CD8-positive, alpha-beta memory T cell (primary cell): ENCODE measurements at regions not wholly inside any gene's neighbourhood (a gene's known extent, or its start where the extent isn't known, plus 50 kb on each side); places are given as distances from the start of the nearest gene placed in this dataset.

ENCODE experiments used
- CTCF ChIA-PET: fragments of 350-600 bp; sonication (Branson Sonifier 250); formaldehyde crosslinking; loops from one replicate; lab custom pipeline; 2021; ENCODE audit warnings: antibody characterized with exemption; lab: Charles Lee
- POLR2A ChIA-PET: fragments of 350-600 bp; sonication (Branson Sonifier 250); formaldehyde crosslinking; loops from one replicate; lab custom pipeline; 2021; ENCODE audit warnings: antibody characterized with exemption; lab: Charles Lee
- DNase-seq, 5 donors: peaks; one replicate each; pipeline versions ENCODE4 v3.0.0 to v3.0.0-alpha.2; 2020 to 2022; ENCODE audit warnings: mixed read lengths in 1 of 5
- H3K27ac ChIP-seq: one replicate; pipeline ENCODE4 v1.7.0; 2013; ENCODE audit warnings: low read depth, mild to moderate bottlenecking, low read length, moderate library complexity
- H3K27me3 ChIP-seq: 2 replicates; pipeline ENCODE4 v1.7.0; 2013; ENCODE audit warnings: low read length, mild to moderate bottlenecking; ENCODE audit not compliant: insufficient read depth, poor library complexity, severe bottlenecking
- H3K36me3 ChIP-seq: 2 replicates; pipeline ENCODE4 v1.7.0; 2013; ENCODE audit warnings: mild to moderate bottlenecking, low read length, moderate library complexity; ENCODE audit not compliant: insufficient read depth
- H3K4me1 ChIP-seq: 2 replicates; pipeline ENCODE4 v1.7.0; 2013; ENCODE audit warnings: mild to moderate bottlenecking, low read length, moderate library complexity; ENCODE audit not compliant: insufficient read depth
- H3K4me3 ChIP-seq: 2 replicates; pipeline ENCODE4 v1.7.0; 2013; ENCODE audit warnings: mild to moderate bottlenecking, low read length
- H3K9me3 ChIP-seq: 2 replicates; pipeline ENCODE4 v1.7.0; 2013; ENCODE audit warnings: mild to moderate bottlenecking, low read length
- H3K27ac Mint-ChIP-seq, 8 donors: one replicate each; pipeline ENCODE4 v1.8.0; 2020 to 2021; ENCODE audit warnings: mixed read lengths in 8 of 8, mild to moderate bottlenecking in 6 of 8, inconsistent platforms in 3 of 8, moderate library complexity in 3 of 8
- H3K27me3 Mint-ChIP-seq, 2 donors: one replicate each; pipeline ENCODE4 v1.8.0; 2020 to 2021; ENCODE audit warnings: mixed read lengths in 2 of 2, mild to moderate bottlenecking in 1 of 2, moderate library complexity in 1 of 2
- H3K36me3 Mint-ChIP-seq, 3 donors: one replicate each; pipeline ENCODE4 v1.8.0; 2020 to 2021; ENCODE audit warnings: mixed read lengths in 3 of 3, inconsistent platforms in 1 of 3, mild to moderate bottlenecking in 1 of 3
- H3K4me1 Mint-ChIP-seq, 3 donors: one replicate each; pipeline ENCODE4 v1.8.0; 2020 to 2021; ENCODE audit warnings: mixed read lengths in 3 of 3, inconsistent platforms in 1 of 3, mild to moderate bottlenecking in 1 of 3
- H3K4me3 Mint-ChIP-seq, 7 donors: one replicate each; pipeline ENCODE4 v1.8.0; 2020 to 2021; ENCODE audit warnings: mixed read lengths in 7 of 7, mild to moderate bottlenecking in 6 of 7, moderate library complexity in 4 of 7, inconsistent platforms in 2 of 7
- H3K9me3 Mint-ChIP-seq, 5 donors: one replicate each; pipeline ENCODE4 v1.8.0; 2020 to 2022; ENCODE audit warnings: mixed read lengths in 5 of 5, mild to moderate bottlenecking in 3 of 5, moderate library complexity in 2 of 5, inconsistent platforms in 1 of 5

DNA sequence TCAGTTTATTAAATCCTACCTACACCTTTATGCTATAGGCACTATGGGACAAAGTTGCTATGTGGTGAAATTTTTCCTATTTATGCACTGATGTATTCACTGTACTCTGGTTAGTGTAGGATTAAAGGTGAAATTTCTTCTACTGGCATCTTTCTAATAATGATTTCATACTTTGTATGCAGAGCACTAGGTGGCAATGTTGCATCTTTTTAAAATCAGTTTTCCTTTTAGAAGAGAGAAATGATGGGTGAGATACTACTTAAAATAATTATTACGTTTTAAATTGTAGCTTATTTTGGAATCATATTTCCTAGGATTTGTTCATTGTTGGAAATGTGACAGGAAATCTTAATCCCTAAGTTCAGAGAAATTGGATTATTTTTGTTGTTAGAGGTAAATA, 150.9 kb downstream of the CD8B2 start:
- no peaks in the 10 kb centered on the region for H3K36me3 Mint-ChIP-seq
- Histone ChIP-seq H3K4me3 (no peak overlapping the region), H3K4me1 (no peaks in the 10 kb centered on the region), H3K9me3 (no peaks in the 10 kb centered on the region), H3K36me3 (no peaks in the 10 kb centered on the region), H3K27me3 (no peaks in the 10 kb centered on the region), H3K27ac (no peak overlapping the region)
- H3K4me3 Mint-ChIP-seq, result no peak overlapping the region
- H3K27me3 Mint-ChIP-seq, result peaks cover 1 to 27% of the 10 kb centered on the region in 2 donors
- H3K9me3 Mint-ChIP-seq, result no peaks in the 10 kb centered on the region
- H3K27ac Mint-ChIP-seq, result no peak overlapping the region
- DNase-seq, result no peak
- ChIA-PET CTCF (no interaction called here), POLR2A (no interaction called here)
- H3K4me1 Mint-ChIP-seq, result no peaks in the 10 kb centered on the region

DNA sequence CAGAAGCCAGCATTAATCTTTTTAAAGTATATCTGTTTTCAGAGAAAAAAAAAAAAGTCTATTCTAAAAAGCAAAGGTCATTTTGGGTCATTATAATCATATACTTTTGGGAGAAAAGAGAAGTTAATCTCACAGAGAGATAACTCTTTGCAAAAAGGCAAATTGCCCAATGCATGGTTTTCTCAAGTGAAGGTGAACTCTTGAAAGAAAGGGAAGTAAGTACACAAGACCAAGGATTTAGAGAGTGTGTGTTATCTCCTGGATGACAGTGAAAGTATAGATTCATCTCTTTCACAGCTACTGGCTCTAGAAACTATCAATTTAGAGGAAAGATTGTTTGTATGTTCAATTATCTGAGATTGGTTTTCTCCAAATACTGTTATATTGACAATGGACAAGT, 151.4 kb downstream of the CD8B2 start:
- Histone ChIP-seq H3K9me3 (no peaks in the 10 kb centered on the region), H3K4me3 (no peak overlapping the region), H3K4me1 (no peaks in the 10 kb centered on the region), H3K27ac (no peak overlapping the region), H3K27me3 (no peaks in the 10 kb centered on the region), H3K36me3 (no peaks in the 10 kb centered on the region)
- Mint-ChIP-seq H3K9me3 (no peaks in the 10 kb centered on the region), H3K27ac (no peak overlapping the region), H3K27me3 (peaks cover 1 to 23% of the 10 kb centered on the region in 2 donors), H3K4me3 (no peak overlapping the region), H3K4me1 (no peaks in the 10 kb centered on the region), H3K36me3 (no peaks in the 10 kb centered on the region)
- POLR2A ChIA-PET, result no interaction called here
- CTCF ChIA-PET, result no interaction called here
- DNase-seq, result no peak

DNA sequence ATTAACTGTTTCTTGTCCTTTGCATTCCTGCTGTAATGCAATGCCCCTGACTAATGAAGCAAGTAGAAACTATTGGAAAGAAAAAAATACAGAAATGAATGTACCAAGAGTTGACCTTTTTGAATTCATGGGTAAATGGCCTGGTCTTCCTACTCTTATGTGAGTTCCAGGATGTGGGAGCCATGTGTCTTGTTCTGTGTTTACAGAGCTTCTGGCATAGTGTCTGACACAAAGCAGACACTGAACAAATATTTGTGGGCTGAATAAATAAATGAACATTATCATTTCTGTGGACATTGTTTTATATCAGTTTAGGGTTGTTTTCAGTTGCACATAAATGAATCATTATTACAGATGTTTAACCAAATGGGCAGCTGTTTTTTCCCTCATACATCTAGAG, 155.5 kb downstream of the CD8B2 start:
- POLR2A ChIA-PET, result no interaction called here
- Mint-ChIP-seq H3K27ac (no peak overlapping the region), H3K27me3 (peaks cover 3% of the 10 kb centered on the region in 2 donors)

DNA sequence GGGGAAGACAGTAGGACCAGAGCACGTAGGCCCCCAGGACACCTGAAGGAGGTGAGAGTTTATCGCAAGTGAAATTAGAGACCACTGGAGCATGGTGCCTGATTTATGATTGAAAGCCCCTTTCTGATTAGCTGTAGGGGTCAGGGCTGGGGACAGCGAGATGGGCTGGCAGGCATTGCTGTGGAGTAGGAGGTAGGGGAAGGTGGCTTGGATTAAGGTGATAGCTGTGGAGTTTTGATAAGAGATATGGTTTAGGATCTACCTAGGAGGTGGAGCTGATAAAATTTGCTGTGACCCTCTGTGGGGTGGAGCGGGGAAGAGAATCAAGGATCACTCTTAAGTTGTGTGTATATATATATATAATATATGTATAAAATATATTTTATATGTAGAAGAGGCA, 157.5 kb downstream of the CD8B2 start:
- no peak for DNase-seq
- ChIA-PET CTCF (no interaction called here), POLR2A (no interaction called here)
- Mint-ChIP-seq H3K36me3 (no peaks in the 10 kb centered on the region), H3K27me3 (peaks cover 3 to 16% of the 10 kb centered on the region in 2 donors), H3K4me1 (no peaks in the 10 kb centered on the region), H3K9me3 (no peaks in the 10 kb centered on the region), H3K27ac (peak overlapping the region in 1 of 8 donors; percentile 5), H3K4me3 (no peak overlapping the region)
- Histone ChIP-seq H3K9me3 (no peaks in the 10 kb centered on the region), H3K27ac (no peak overlapping the region), H3K27me3 (no peaks in the 10 kb centered on the region), H3K4me3 (no peak overlapping the region), H3K36me3 (no peaks in the 10 kb centered on the region), H3K4me1 (no peaks in the 10 kb centered on the region)

More for the DNA sequence above, 155.5 kb downstream of the CD8B2 start:
- Mint-ChIP-seq H3K4me3 (no peak overlapping the region), H3K9me3 (no peaks in the 10 kb centered on the region), H3K4me1 (no peaks in the 10 kb centered on the region), H3K36me3 (no peaks in the 10 kb centered on the region)
- no peak overlapping the region for H3K27ac ChIP-seq
- no peaks in the 10 kb centered on the region for H3K27me3 ChIP-seq
- no peak overlapping the region for H3K4me3 ChIP-seq
- CTCF ChIA-PET, result no interaction called here
- H3K36me3 ChIP-seq, result no peaks in the 10 kb centered on the region
- no peak for DNase-seq
- H3K4me1 ChIP-seq, result no peaks in the 10 kb centered on the region
- no peaks in the 10 kb centered on the region for H3K9me3 ChIP-seq

DNA sequence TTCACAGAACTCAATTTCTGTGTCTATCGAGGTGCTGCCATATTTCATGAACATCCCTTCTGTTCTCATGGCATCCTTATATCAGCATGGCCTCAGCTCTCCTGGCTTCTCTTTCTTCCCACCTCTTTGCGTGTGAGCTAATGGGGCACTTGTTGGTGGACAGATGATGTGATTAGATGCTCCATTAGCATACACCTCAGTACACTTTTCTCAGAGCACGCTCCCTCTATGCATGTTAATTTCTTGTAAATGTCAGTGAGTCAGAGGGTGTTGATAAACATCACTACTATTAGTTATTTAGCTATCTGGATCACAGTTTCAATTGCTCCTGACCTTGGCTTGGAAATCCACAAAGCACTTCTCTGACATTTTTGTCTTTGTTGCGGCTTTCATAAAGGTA, 159.4 kb downstream of the CD8B2 start:
- Histone ChIP-seq H3K4me3 (no peak overlapping the region), H3K9me3 (no peaks in the 10 kb centered on the region), H3K4me1 (no peaks in the 10 kb centered on the region), H3K36me3 (no peaks in the 10 kb centered on the region), H3K27me3 (no peaks in the 10 kb centered on the region), H3K27ac (no peak overlapping the region)
- Mint-ChIP-seq H3K9me3 (no peaks in the 10 kb centered on the region), H3K27me3 (peaks cover 4 to 33% of the 10 kb centered on the region in 2 donors), H3K36me3 (no peaks in the 10 kb centered on the region), H3K4me3 (no peak overlapping the region), H3K27ac (no peak overlapping the region), H3K4me1 (no peaks in the 10 kb centered on the region)
- CTCF ChIA-PET, result no interaction called here
- no peak for DNase-seq
- POLR2A ChIA-PET, result no interaction called here

DNA sequence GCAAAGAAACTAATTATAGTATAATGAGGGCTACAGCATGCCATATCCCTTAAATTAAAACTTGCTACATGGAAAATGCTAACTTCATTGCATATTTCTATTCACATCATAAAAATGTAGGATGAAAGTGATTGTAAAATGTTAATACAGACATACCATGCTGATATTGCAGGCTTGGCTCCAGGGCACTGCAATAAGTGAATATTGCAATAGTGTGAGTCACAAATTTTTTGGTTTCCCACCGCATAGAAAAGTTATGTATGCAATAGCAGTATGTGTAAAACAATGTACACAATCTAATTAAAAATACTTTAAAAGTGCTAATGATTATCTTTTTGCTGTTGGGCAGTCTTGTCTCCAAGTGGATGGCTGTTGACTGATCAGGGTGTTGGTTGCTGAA, 162.1 kb downstream of the CD8B2 start:
- H3K9me3 Mint-ChIP-seq, result no peaks in the 10 kb centered on the region
- peaks cover 6 to 45% of the 10 kb centered on the region in 2 donors for H3K27me3 Mint-ChIP-seq
- Histone ChIP-seq H3K27ac (no peak overlapping the region), H3K4me1 (no peaks in the 10 kb centered on the region), H3K4me3 (no peak overlapping the region), H3K27me3 (no peaks in the 10 kb centered on the region), H3K36me3 (no peaks in the 10 kb centered on the region), H3K9me3 (no peaks in the 10 kb centered on the region)
- peaks cover 0 to 2% (median 0%) of the 10 kb centered on the region in 3 donors for H3K36me3 Mint-ChIP-seq
- no peak overlapping the region for H3K27ac Mint-ChIP-seq
- no peak for DNase-seq
- POLR2A ChIA-PET, result no interaction called here
- H3K4me3 Mint-ChIP-seq, result no peak overlapping the region
- CTCF ChIA-PET, result no interaction called here
- H3K4me1 Mint-ChIP-seq, result no peaks in the 10 kb centered on the region

DNA sequence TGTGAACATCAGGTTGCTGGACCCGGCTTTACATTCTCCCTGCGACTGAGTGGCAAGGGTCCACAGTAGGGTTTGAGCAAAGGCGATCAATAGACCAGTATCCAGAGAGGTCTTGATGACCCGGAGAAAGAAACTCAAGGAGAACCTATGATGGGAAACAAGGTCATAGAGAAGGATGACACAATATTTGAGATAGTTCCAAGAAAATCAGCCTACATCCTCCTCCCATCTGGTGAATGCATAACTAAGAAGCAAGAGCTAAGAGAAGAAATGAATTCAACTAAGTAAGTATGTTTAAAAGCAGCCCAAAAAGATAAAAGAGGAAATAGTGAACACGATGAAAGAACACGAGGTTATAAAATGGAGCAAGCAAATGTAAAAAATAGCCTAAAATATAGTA, 166.3 kb downstream of the CD8B2 start:
- no peaks in the 10 kb centered on the region for H3K27me3 ChIP-seq
- no peaks in the 10 kb centered on the region for H3K4me1 Mint-ChIP-seq
- H3K4me1 ChIP-seq, result no peaks in the 10 kb centered on the region
- no peak overlapping the region for H3K27ac ChIP-seq
- no peak overlapping the region for H3K4me3 Mint-ChIP-seq
- no peaks in the 10 kb centered on the region for H3K9me3 ChIP-seq
- H3K27me3 Mint-ChIP-seq, result peaks cover 4 to 34% of the 10 kb centered on the region in 2 donors
- H3K36me3 ChIP-seq, result no peaks in the 10 kb centered on the region
- H3K4me3 ChIP-seq, result no peak overlapping the region
- peaks cover 0 to 2% (median 0%) of the 10 kb centered on the region in 3 donors for H3K36me3 Mint-ChIP-seq
- H3K27ac Mint-ChIP-seq, result no peak overlapping the region
- ChIA-PET CTCF (no interaction called here), POLR2A (no interaction called here)
- H3K9me3 Mint-ChIP-seq, result peaks cover 0 to 15% (median 4%) of the 10 kb centered on the region in 5 donors
- no peak for DNase-seq

DNA sequence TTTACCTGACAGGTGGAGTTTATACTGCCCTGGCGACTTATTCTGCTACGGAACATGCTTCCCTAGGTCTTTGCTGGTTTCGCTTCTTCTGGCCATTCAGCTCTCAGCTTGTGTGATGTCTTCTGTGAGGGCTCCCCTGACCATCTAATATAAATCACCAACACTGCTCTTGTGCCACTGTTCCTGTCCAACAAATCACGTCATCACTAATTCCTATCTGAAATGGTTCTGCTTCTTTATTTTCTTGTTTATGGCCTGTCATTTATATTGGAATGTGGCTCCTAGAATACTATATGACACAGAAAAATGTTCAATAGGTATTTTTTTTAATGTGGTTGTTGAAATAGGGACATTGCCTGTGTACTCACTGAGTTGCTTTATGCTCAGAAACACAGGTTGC, 171.5 kb downstream of the CD8B2 start:
- H3K36me3 ChIP-seq, result no peaks in the 10 kb centered on the region
- H3K4me3 Mint-ChIP-seq, result no peak overlapping the region
- no peaks in the 10 kb centered on the region for H3K4me1 ChIP-seq
- H3K4me1 Mint-ChIP-seq, result no peaks in the 10 kb centered on the region
- CTCF ChIA-PET, result no interaction called here
- H3K27me3 Mint-ChIP-seq, result peaks cover under 1 to 5% of the 10 kb centered on the region in 2 donors
- no peaks in the 10 kb centered on the region for H3K9me3 ChIP-seq
- peaks cover 3 to 15% (median 9%) of the 10 kb centered on the region in 5 donors for H3K9me3 Mint-ChIP-seq
- no peaks in the 10 kb centered on the region for H3K27me3 ChIP-seq
- H3K27ac Mint-ChIP-seq, result no peak overlapping the region
- H3K4me3 ChIP-seq, result no peak overlapping the region
- H3K36me3 Mint-ChIP-seq, result no peaks in the 10 kb centered on the region
- DNase-seq, result no peak
- H3K27ac ChIP-seq, result no peak overlapping the region
- POLR2A ChIA-PET, result no interaction called here

DNA sequence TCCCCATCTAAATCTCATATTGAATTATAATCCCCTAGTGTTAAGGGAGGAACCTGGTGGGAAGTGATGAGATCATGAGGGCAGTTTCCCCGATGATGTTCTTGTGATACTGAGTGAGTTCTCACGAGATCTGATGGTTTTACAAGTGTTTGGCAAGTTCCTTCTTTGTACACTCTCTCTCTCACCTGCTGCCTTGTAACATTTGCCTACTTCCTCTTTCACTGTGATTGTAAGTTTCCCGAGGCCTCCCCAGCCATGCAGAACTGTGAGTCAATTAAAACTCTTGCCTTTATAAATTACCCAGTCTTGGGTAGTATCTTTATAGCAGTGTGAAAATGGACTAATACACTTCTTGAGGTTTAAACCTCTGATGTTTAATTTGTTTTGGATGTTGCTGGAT, 177.5 kb downstream of the CD8B2 start:
- Histone ChIP-seq H3K4me3 (no peak overlapping the region), H3K4me1 (no peaks in the 10 kb centered on the region), H3K27me3 (no peaks in the 10 kb centered on the region), H3K36me3 (no peaks in the 10 kb centered on the region), H3K9me3 (no peaks in the 10 kb centered on the region), H3K27ac (no peak overlapping the region)
- DNase-seq, result no peak
- H3K4me1 Mint-ChIP-seq, result no peaks in the 10 kb centered on the region
- H3K27ac Mint-ChIP-seq, result no peak overlapping the region
- H3K9me3 Mint-ChIP-seq, result peaks cover 0 to 10% (median 2%) of the 10 kb centered on the region in 5 donors
- ChIA-PET POLR2A (no interaction called here), CTCF (no interaction called here)
- no peak overlapping the region for H3K4me3 Mint-ChIP-seq
- H3K36me3 Mint-ChIP-seq, result no peaks in the 10 kb centered on the region
- peaks cover 8 to 17% of the 10 kb centered on the region in 2 donors for H3K27me3 Mint-ChIP-seq
